Body of pancreas (tissue), 4 donors: ENCODE measurements at regions not wholly inside any gene's neighbourhood (a gene's known extent, or its start where the extent isn't known, plus 50 kb on each side); places are given as distances from the start of the nearest gene placed in this dataset.

Source experiments
- POLR2A ChIP-seq, 3 donors: fragments of 450-650 bp; IDR thresholded peaks; one replicate each; pipeline ENCODE4 v1.6.1; 2016; ENCODE audit warnings: antibody characterized with exemption in 3 of 3, mild to moderate bottlenecking in 2 of 3
- TF ChIP-seq, protein P1 (sequence below), 7 experiments: fragments of 450-650 bp in 4 of 7; fragments of 200-600 bp in 3 of 7; sonication (generic) in 3 of 7; IDR thresholded peaks; one replicate each; pipeline ENCODE4 v1.5.1; 2016 to 2019; ENCODE audit warnings: antibody characterized with exemption in 7 of 7

DNA sequence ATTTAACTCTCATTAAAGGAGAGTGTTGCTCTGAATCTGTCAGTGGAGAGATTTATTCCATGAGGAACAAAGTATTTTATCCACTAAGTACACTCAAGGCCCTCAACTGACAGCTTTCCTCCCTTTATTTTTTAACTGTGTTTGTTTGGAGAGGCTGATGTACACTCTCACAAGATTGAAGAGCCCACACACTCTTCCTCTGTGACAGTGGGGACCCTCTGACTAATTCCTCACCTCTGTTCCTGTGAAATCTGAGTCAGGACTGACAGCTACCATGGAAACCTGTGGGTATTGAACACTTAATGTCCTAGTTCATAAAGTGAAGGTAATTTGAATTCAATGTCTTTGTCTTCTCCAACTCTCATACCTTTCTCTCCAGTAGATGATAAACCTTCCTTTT, 189.8 kb upstream of the PITRM1 start:
- TF ChIP-seq, protein P1, sequence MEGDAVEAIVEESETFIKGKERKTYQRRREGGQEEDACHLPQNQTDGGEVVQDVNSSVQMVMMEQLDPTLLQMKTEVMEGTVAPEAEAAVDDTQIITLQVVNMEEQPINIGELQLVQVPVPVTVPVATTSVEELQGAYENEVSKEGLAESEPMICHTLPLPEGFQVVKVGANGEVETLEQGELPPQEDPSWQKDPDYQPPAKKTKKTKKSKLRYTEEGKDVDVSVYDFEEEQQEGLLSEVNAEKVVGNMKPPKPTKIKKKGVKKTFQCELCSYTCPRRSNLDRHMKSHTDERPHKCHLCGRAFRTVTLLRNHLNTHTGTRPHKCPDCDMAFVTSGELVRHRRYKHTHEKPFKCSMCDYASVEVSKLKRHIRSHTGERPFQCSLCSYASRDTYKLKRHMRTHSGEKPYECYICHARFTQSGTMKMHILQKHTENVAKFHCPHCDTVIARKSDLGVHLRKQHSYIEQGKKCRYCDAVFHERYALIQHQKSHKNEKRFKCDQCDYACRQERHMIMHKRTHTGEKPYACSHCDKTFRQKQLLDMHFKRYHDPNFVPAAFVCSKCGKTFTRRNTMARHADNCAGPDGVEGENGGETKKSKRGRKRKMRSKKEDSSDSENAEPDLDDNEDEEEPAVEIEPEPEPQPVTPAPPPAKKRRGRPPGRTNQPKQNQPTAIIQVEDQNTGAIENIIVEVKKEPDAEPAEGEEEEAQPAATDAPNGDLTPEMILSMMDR (IDR thresholded peaks at IDR 0.05) = no peak
- TF ChIP-seq POLR2A (IDR thresholded peaks at IDR 0.05) = no peak
